DMS 273 (cell line): ENCODE measurements at regions not wholly inside any gene's neighbourhood (a gene's known extent, or its start where the extent isn't known, plus 50 kb on each side); places are given as distances from the start of the nearest gene placed in this dataset.

Source experiments
- DNase-seq: peaks from one replicate; lab custom pipeline; 2025; ENCODE audit not compliant: unreplicated experiment; lab: John Stamatoyannopoulos, UW

GRCh38 chr20:22438346-22438745 lies 146.0 kb downstream of the FOXA2 start:
- no peak for DNase-seq

GRCh38 chr20:22437354-22437753 lies 147.0 kb downstream of the FOXA2 start:
- DNase-seq: no peak

- no peak for DNase-seq
Measured at GRCh38 chr20:22431419-22431818, 153.0 kb downstream of the FOXA2 start.

- no peak for DNase-seq
Measured at GRCh38 chr20:22430746-22431168, 153.6 kb downstream of the FOXA2 start.

GRCh38 chr20:22430154-22430745 lies 154.1 kb downstream of the FOXA2 start:
- DNase-seq: no peak

GRCh38 chr20:22429175-22430153 lies 154.9 kb downstream of the FOXA2 start:
- no peak for DNase-seq

GRCh38 chr20:22428051-22428450 lies 156.3 kb downstream of the FOXA2 start:
- DNase-seq: no peak

- no peak for DNase-seq
Measured at GRCh38 chr20:22426772-22427171, 157.6 kb downstream of the FOXA2 start.

- DNase-seq: no peak
Measured at GRCh38 chr20:22425344-22426295, 158.8 kb downstream of the FOXA2 start.

- no peak for DNase-seq
Measured at GRCh38 chr20:22423190-22423832, 161.1 kb downstream of the FOXA2 start.

- DNase-seq: no peak
Measured at GRCh38 chr20:22420116-22420598, 164.2 kb downstream of the FOXA2 start.

- no peak for DNase-seq
Measured at GRCh38 chr20:22418738-22419137, 165.6 kb downstream of the FOXA2 start.

- no peak for DNase-seq
Measured at GRCh38 chr20:22414305-22414742, 170.0 kb downstream of the FOXA2 start.

GRCh38 chr20:22412977-22413868 lies 171.1 kb downstream of the FOXA2 start:
- DNase-seq: no peak

- no peak for DNase-seq
Measured at GRCh38 chr20:22411627-22412450, 172.5 kb downstream of the FOXA2 start.

- no peak for DNase-seq
Measured at GRCh38 chr20:22411286-22411626, 173.1 kb downstream of the FOXA2 start.

- no peak for DNase-seq
Measured at GRCh38 chr20:22410556-22411130, 173.7 kb downstream of the FOXA2 start.
